ENCODE measurements at regions not wholly inside any gene's neighbourhood (a gene's known extent, or its start where the extent isn't known, plus 50 kb on each side); places are given as distances from the start of the nearest gene placed in this dataset.

- TF ChIP-seq CTCF (IDR thresholded peaks at IDR 0.05) (no peak), POLR2A (IDR thresholded peaks at IDR 0.05) (no peak)
Measured at GRCh38 chr10:125252937-125253336, 92.6 kb upstream of the CTBP2 start.
